Smooth muscle cell (in vitro differentiated cells): ENCODE measurements at regions not wholly inside any gene's neighbourhood (a gene's known extent, or its start where the extent isn't known, plus 50 kb on each side); places are given as distances from the start of the nearest gene placed in this dataset.

Experiments
- DNase-seq: peaks from one replicate; lab custom pipeline; 2025; ENCODE audit not compliant: unreplicated experiment; lab: John Stamatoyannopoulos, UW
- H2AFZ ChIP-seq: fragments of 200-600 bp; sonication (generic); 2 replicates; pipeline ENCODE4 v1.6.0; 2016; ENCODE audit warnings: antibody characterized with exemption, low read depth, mild to moderate bottlenecking
- H3F3A ChIP-seq: fragments of 200-600 bp; sonication (generic); 2 replicates; pipeline ENCODE4 v1.6.0; 2017; ENCODE audit warnings: antibody characterized with exemption, low read depth
- H3K27ac ChIP-seq: fragments of 200-600 bp; sonication (generic); 2 replicates; pipeline ENCODE4 v1.5.1; 2016; ENCODE audit warnings: low read depth, mild to moderate bottlenecking
- H3K27me3 ChIP-seq: fragments of 200-600 bp; sonication (generic); 2 replicates; pipeline ENCODE4 v1.6.1; 2016; ENCODE audit warnings: low read depth, mild to moderate bottlenecking
- H3K36me3 ChIP-seq: fragments of 200-600 bp; sonication (generic); 2 replicates; pipeline ENCODE4 v1.5.1; 2016; ENCODE audit warnings: low read depth
- H3K4me1 ChIP-seq: fragments of 200-600 bp; sonication (generic); 2 replicates; pipeline ENCODE4 v1.5.1; 2016; ENCODE audit warnings: low read depth
- H3K4me2 ChIP-seq: fragments of 200-600 bp; sonication (generic); 2 replicates; pipeline ENCODE4 v1.6.0; 2016; ENCODE audit warnings: mild to moderate bottlenecking
- H3K4me3 ChIP-seq: fragments of 200-600 bp; sonication (generic); 2 replicates; pipeline ENCODE4 v1.5.1; 2016; ENCODE audit warnings: mild to moderate bottlenecking
- H3K79me2 ChIP-seq: fragments of 200-600 bp; sonication (generic); 2 replicates; pipeline ENCODE4 v1.6.0; 2016; ENCODE audit warnings: low read depth, mild to moderate bottlenecking
- H3K9ac ChIP-seq: fragments of 200-600 bp; sonication (generic); 2 replicates; pipeline ENCODE4 v1.6.0; 2016; ENCODE audit warnings: low read depth
- H3K9me3 ChIP-seq: fragments of 200-600 bp; sonication (generic); replicated peaks from 2 replicates; pipeline ENCODE4 v1.5.1; 2016; ENCODE audit warnings: low read depth
- H4K20me1 ChIP-seq: fragments of 200-600 bp; sonication (generic); 2 replicates; pipeline ENCODE4 v1.6.0; 2016; ENCODE audit warnings: low read depth
- CTCF ChIP-seq: fragments of 200-600 bp; sonication (generic); IDR thresholded peaks from 2 replicates; pipeline ENCODE4 v1.5.1; 2017; ENCODE audit warnings: borderline replicate concordance, mild to moderate bottlenecking, antibody characterized with exemption; ENCODE audit not compliant: insufficient read depth, poor library complexity, severe bottlenecking
- WGBS: methylation state at CpG from one replicate; pipeline ENCODE4 v1.1.7; 2016; ENCODE audit warnings: low lambda C conversion rate; 5-methylcytosine and 5-hydroxymethylcytosine counted together

DNA sequence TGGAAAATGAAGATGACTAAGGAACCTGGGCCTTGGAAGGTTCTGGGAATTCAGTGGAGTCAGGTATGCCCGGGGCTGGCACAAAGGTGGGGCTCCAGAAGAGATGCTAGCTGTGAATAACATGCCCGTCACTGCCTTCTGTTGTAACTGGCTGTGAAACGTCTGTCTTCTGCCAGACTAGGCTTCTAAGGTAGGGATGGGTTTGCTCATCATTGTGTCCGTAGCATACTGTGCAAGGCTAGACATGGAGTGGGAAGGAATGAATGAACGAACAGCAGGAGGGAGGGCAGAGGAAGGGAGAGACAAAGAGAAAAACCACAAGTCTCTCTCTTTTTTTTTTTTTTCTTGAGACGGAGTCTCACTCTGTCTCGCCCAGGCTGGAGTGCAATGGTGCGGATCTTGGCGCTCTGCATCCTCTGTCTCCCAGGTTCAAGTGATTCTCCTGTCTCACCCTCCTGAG is 327.4 kb downstream of the MN1 start:
- Histone ChIP-seq H3K9ac (peak overlapping the region; percentile 6), H3K27ac (peak overlapping the region; percentile 90)
- 65% methylated on average over 9 of the region's 9 CpGs for WGBS

DNA sequence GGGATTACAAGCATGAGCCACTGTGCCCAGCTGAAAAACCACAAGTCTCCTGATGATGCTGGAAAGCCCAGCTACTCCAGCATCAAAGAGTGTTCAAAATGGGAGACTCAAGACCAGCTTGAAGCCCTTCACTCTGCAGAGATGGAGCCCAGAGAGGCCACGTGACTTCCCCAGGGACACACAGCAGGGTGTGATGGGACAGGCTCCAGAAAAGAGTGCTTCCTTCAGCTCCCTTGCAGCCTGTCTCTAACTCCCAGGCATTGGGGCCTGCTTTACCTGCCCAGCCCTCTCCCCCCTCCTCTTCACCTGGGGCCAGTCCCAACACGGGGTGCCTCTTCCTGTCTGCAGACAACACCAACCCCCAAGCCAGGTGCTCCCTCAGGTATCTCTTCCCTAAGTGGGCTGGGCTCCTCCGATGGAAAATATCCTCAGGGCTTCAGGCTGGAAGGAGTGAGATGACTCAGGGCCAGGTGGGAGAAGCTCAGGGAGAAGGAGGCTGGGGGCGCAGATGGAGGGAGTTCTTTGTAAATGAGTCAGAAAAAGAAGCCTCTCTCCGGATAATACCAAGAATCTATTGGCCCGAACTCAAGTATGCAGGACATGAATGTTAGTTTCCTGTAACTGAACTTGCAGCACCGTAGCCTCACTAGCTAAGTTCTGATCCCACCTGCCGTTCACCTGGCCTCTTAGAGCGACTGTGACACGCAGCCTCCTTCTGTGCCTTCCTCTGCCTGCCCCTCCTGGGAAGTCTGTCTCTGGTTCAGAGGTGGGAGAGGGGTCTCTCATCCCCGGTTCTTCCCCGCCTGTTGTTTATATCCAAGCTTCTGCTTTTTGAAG is 326.6 kb downstream of the MN1 start:
- WGBS: 18% methylated on average over 12 of the region's 12 CpGs
- Histone ChIP-seq H3K4me2 (peak overlapping the region; percentile 60), H2AFZ (no peak overlapping the region), H3K9ac (peak overlapping the region; percentile 55), H3F3A (no peaks in the 10 kb centered on the region), H3K27me3 (no peaks in the 10 kb centered on the region), H3K4me3 (no peak overlapping the region), H4K20me1 (no peaks in the 10 kb centered on the region), H3K79me2 (no peaks in the 10 kb centered on the region), H3K4me1 (peaks cover 22% of the 10 kb centered on the region), H3K27ac (peak overlapping the region; percentile 90), H3K9me3 (no peaks in the 10 kb centered on the region), H3K36me3 (no peaks in the 10 kb centered on the region)
- DNase-seq: no peak
- no peak for TF ChIP-seq CTCF

More for the DNA sequence above, 327.4 kb downstream of the MN1 start:
- no peak overlapping the region for H3K4me3 ChIP-seq
- H3K4me2 ChIP-seq: peak overlapping the region; percentile 38
- no peak for TF ChIP-seq CTCF
- H3K4me1 ChIP-seq: peaks cover 22% of the 10 kb centered on the region
- H3K27me3 ChIP-seq: no peaks in the 10 kb centered on the region
- H3K36me3 ChIP-seq: no peaks in the 10 kb centered on the region
- H3K9me3 ChIP-seq: no peaks in the 10 kb centered on the region
- H3K79me2 ChIP-seq: no peaks in the 10 kb centered on the region
- H3F3A ChIP-seq: no peaks in the 10 kb centered on the region
- no peak overlapping the region for H2AFZ ChIP-seq
- DNase-seq: no peak
- no peaks in the 10 kb centered on the region for H4K20me1 ChIP-seq

DNA sequence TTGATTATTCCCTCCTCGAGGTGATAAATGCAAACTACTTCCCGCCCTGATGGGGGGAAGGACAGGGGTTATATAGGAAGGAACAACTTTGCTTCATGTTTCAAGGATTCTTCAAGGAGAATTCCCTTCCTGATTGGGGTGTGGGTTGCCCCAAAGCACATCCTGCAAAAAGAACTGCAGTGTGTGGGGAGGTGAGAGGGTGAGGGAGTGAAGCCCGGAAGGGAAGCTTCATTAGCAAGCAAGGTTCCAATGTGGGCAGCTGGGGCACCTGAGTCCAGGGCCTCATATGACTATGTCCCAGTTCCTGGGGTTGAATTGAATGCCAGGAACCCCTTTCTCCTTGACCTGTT is 326.0 kb downstream of the MN1 start:
- peak overlapping the region; percentile 55 for H3K9ac ChIP-seq
- no peak for TF ChIP-seq CTCF
- WGBS: 47% methylated on average over 3 of the region's 3 CpGs
- no peak overlapping the region for H3K4me3 ChIP-seq
- H3K79me2 ChIP-seq: no peaks in the 10 kb centered on the region
- peak overlapping the region; percentile 90 for H3K27ac ChIP-seq
- no peaks in the 10 kb centered on the region for H3K27me3 ChIP-seq
- peak overlapping the region; percentile 60 for H3K4me2 ChIP-seq
- H3K4me1 ChIP-seq: peaks cover 25% of the 10 kb centered on the region
- H2AFZ ChIP-seq: no peak overlapping the region
- H4K20me1 ChIP-seq: no peaks in the 10 kb centered on the region
- H3F3A ChIP-seq: no peaks in the 10 kb centered on the region
- DNase-seq: no peak
- no peaks in the 10 kb centered on the region for H3K9me3 ChIP-seq
- H3K36me3 ChIP-seq: no peaks in the 10 kb centered on the region

DNA sequence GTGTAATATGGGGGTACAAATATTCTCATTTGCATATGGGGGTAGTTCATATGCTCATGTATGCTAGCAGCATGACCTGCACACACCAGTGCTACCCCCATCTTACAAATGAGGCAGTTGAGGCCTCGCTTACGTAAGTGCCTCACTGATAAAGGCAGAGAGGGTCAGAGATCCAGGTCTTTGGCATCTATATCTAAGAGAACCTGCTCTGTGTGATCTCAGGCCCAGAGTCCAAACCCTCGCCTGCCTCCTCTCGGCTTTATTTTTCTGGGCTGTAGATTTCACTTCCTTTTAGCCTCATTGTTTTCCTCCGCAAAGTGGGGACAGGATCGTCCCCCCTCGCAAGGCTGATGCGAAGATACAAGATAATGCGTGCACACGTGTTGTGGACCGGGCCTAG is 325.2 kb downstream of the MN1 start:
- Histone ChIP-seq H3K9ac (peak overlapping the region; percentile 35), H4K20me1 (no peaks in the 10 kb centered on the region), H3K79me2 (no peaks in the 10 kb centered on the region), H3K4me3 (no peak overlapping the region), H3K27me3 (no peaks in the 10 kb centered on the region), H3F3A (no peaks in the 10 kb centered on the region), H3K4me2 (peak overlapping the region; percentile 60), H3K4me1 (peaks cover 33% of the 10 kb centered on the region), H3K9me3 (no peaks in the 10 kb centered on the region), H2AFZ (no peak overlapping the region), H3K36me3 (no peaks in the 10 kb centered on the region), H3K27ac (peak overlapping the region; percentile 90)
- no peak for TF ChIP-seq CTCF
- WGBS: 90% methylated on average over 11 of the region's 11 CpGs
- no peak for DNase-seq
